ENCODE measurements at regions not wholly inside any gene's neighbourhood (a gene's known extent, or its start where the extent isn't known, plus 50 kb on each side); places are given as distances from the start of the nearest gene placed in this dataset.
"Not testable (repeated sequence)": the region's sequence is repeated elsewhere in the genome, so short reads cannot be mapped to it uniquely, and the experiment has no call there.

DNA sequence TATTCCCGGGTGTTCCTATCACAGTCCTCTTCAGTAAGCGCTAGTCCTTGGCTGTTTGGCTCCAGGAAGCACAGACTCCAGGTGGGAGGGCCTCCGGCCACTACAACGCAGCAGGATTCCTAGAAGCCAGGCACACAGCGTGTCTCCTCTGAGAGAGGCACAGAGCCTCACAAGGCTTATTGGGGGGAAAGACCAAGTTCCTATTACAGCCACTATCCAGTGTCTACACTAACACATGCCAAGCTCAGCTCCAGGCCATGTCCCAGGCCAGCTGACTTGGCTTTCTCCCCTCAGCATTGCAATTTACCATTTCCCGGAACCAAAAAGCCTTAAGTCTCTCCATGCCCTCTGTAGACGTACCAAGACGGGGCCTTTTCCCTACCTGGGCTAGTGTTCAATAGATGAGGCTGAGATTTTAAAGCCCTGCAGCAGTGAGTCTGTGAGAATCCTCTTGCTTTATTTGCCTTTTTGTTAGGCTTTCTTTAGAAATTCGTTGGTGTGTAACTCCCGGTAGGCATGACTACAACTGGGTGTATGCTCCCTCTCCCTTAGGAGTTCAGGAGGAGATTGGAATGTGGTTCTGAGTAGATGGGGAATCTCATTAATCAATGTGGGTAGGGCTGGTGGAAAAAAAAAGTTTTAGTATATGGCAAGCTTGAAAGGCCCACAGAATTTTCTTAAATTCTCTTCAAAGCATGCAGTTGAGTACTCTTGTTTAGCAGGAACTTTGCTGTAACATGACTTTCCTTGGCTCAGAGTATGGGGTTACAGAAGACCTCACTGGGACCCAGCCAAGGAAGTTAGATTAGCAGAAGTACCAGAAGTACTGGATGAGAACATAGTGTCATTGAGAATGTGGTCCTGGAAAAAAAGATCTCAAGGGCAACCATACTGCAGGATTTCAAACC is 84.3 kb upstream of the SLC1A3 start:
- no peak for DNase-seq (ENCODE audit: extremely low read depth in 1 of 2, low read depth in 1 of 2)

DNA sequence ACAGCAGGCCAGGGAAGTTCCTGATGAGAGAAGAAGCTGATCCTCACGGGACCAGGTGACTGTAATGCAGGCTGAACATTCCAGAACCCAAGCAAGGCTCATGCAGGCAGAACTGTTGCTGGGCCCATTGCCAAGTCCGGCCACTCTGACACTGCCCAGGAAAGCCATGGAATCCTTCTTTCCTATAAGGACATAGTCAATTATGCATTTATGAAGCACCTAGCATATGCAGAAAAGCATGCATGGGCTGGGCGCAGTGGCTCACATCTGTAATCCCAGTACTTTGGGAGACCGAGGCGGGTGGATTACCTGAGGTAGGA is 83.7 kb upstream of the SLC1A3 start:
- DNase-seq (ENCODE audit: extremely low read depth in 1 of 2, low read depth in 1 of 2), result no peak

GRCh38 chr5:36523450-36523849 is 83.0 kb upstream of the SLC1A3 start:
- no peak for DNase-seq (ENCODE audit: extremely low read depth in 1 of 2, low read depth in 1 of 2)

DNA sequence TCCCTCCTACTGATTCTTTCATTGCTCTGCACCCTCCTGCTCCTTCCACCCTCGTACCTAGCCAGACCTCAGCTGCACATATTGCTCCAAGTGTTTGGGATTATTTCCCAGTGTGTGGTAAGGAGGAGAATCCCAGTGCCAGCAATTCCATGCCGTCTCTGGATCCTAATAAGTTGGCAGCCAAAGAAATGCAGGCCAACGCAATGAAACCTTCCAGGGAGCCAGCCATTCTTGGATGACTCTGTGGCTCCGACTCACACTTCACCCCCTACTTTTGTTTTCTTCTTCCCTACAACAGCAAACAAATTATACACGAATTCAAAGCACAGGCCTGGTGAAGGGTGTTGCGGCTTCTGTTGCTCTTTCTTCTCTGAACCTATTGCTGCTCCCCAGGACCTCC is 82.5 kb upstream of the SLC1A3 start:
- DNase-seq (ENCODE audit: extremely low read depth in 1 of 2, low read depth in 1 of 2), result no peak

GRCh38 chr5:36526537-36526936 is 79.9 kb upstream of the SLC1A3 start:
- no peak for DNase-seq (ENCODE audit: extremely low read depth in 1 of 2, low read depth in 1 of 2)

DNA sequence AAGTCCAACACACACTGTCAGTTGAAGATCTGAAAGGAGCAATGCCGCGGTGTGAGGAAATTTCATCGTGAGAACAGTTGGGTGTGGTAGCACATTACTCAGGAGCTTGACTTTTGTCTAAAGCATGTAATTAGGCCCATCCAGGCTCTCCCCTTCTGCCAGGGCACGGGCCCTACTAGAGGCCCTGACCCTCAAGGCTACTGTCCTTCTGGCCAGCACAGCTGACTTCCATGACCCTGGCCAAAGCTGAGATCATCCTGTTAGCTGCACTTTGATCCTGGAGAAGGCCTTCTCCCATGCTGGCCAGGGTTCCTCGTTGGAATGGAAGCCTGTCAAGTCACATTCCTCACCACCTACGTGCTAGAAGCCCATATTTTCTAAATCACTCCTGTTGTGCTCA is 77.8 kb upstream of the SLC1A3 start:
- no peak for DNase-seq (ENCODE audit: extremely low read depth in 1 of 2, low read depth in 1 of 2)

DNA sequence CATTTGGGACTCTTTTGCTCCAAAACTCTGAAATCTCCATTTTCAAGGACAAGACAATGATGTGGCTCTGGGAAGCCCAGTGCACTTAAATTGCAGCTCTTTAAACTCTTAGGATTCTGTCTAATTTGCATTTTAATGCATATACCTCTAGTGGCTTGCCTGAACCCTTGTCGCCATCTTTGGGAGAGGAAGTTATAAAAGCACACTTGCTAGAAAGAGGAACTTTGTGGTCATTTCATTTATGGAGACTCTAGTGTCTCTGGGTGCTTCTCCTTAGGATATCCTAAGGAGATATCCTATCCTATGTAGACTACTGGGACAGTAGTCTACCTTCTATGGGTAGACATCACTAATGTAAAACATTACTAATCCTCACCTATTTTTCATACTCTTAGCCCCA is 77.3 kb upstream of the SLC1A3 start:
- no peak for DNase-seq (ENCODE audit: extremely low read depth in 1 of 2, low read depth in 1 of 2)

DNA sequence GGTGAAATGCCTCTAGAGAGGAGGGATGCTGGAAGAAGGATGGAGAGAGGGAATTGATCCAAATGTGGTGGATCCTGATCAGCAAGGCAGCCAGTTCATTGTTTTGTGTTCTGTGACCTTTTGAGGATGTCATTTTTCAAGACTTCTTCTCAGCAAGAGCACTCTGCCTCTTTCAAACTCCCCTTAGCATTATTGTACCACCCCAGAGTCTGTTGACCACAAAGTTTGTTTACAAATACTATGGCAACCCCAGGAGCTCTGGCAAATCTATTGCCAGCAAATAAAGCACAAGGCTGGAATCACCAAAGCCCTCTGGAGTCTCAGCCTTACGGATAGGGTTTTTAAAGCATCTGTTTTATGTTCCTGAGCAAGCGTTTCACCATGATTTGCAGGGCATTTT is 76.2 kb upstream of the SLC1A3 start:
- DNase-seq (ENCODE audit: extremely low read depth in 1 of 2, low read depth in 1 of 2), result no peak

DNA sequence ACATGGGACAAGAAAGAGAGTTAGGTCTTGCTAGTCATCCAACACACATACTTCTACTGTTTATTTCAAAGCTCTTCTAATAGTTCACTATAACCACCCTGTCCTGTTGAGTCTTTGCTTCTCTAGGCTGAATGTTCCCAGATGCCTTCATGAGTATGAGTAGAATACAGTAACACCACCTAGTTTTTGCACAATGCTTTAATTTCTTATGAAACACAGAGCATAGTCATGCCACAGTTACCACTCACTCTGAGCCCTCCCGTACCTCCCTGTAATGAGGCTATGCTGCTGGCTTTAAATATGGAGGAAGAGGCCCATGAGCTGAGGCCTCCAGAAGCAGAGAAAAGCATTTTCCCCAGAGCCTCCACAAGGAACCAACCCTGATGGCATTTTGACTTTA is 75.0 kb upstream of the SLC1A3 start:
- DNase-seq (ENCODE audit: extremely low read depth in 1 of 2, low read depth in 1 of 2), result no peak

GRCh38 chr5:36535378-36535777 is 71.0 kb upstream of the SLC1A3 start:
- no peak for DNase-seq (ENCODE audit: extremely low read depth in 1 of 2, low read depth in 1 of 2)

DNA sequence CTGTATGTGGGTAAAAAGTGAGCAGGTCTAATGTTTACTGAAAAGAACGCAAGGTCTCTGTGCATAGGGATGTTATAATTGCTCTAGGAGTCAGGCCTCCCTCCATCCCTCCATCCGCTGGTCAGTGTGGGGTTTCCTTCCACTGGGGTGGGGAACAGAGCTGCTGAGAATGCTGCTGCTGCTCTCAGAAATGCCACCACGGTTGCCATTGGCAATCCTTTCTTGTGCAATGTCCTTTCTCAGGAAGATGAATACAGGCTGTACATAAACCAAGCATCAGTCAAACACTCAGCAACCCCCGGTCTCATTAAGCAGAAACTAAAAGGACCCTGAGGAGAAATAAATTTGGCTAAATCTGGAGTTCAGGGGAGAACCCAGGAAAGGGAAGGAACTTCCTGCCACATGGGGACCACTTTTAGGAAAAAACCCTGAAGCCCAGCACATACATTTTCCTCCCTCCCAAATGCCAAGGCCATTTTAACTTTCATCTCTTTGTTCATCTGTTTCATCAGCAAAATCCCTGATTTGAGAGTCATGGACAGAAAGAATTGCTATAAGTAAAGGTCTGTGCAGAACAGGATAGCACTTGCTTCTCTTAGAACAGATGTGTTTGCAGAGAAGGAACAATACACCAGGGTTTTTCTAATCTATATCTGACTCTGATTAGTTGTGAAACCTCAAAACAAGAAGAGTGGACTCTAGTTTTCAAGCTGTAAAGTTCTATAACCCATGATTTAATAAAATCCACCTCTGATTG is 70.4 kb upstream of the SLC1A3 start:
- no peak for DNase-seq (ENCODE audit: extremely low read depth in 1 of 2, low read depth in 1 of 2)

GRCh38 chr5:36536616-36537005 is 69.8 kb upstream of the SLC1A3 start:
- DNase-seq (ENCODE audit: extremely low read depth in 1 of 2, low read depth in 1 of 2), result no peak

GRCh38 chr5:36537724-36538123 is 68.7 kb upstream of the SLC1A3 start:
- no peak for DNase-seq (ENCODE audit: extremely low read depth in 1 of 2, low read depth in 1 of 2)

- no peak for DNase-seq (ENCODE audit: extremely low read depth in 1 of 2, low read depth in 1 of 2)
These were observed 53.6 kb upstream of the SLC1A3 start for GRCh38 chr5:36552651-36553393.

GRCh38 chr5:36555035-36555434 is 51.4 kb upstream of the SLC1A3 start:
- DNase-seq (ENCODE audit: extremely low read depth in 1 of 2, low read depth in 1 of 2), result not testable (repeated sequence)

All from activated CD8-positive, alpha-beta memory T cell treated with anti-CD3 and anti-CD28 coated beads for 1 hour (primary cell).